GM12878 (cell line): ENCODE measurements at regions not wholly inside any gene's neighbourhood (a gene's known extent, or its start where the extent isn't known, plus 50 kb on each side); places are given as distances from the start of the nearest gene placed in this dataset.

Experiments used
- ATAC-seq: fragments of 200-7000 bp; cut with Tn5 transposase; 3 replicates; pipeline ENCODE4 v1.9.1; 2020; ENCODE audit warnings: mild to moderate bottlenecking, moderate library complexity
- BruUV-seq: library from RNA; stranded (reverse); fragments of 400-500 nt; replicated peaks from 2 replicates; lab custom pipeline; 2021; lab: Mats Ljungman, UMichigan
- CTCF ChIA-PET: fragments of 300-600 bp; sonication (Branson Sonifier 250); formaldehyde crosslinking; extraction: SDS; loops from one replicate; lab custom pipeline; 2021; ENCODE audit warnings: inconsistent platforms; lab: Yijun Ruan, JAX
- POLR2A ChIA-PET: fragments of 350-600 bp; formaldehyde crosslinking; extraction: SDS; loops from one replicate; lab custom pipeline; 2021; ENCODE audit warnings: inconsistent platforms; lab: Charles Lee
- RAD21 ChIA-PET: fragments of 300-600 bp; sonication (Branson Sonifier 250); formaldehyde crosslinking; loops from one replicate; lab custom pipeline; 2023; ENCODE audit warnings: antibody characterized with exemption; ENCODE audit not compliant: unreplicated experiment; lab: Charles Lee
- SMC1A ChIA-PET: fragments of 300-600 bp; sonication (Branson Sonifier 250); formaldehyde crosslinking; loops from one replicate; lab custom pipeline; 2023; ENCODE audit not compliant: unreplicated experiment, uncharacterized antibody; lab: Charles Lee
- DNase-seq: peaks from one replicate; pipeline ENCODE4 v3.0.0-alpha.2; 2011; ENCODE audit warnings: low read depth, low spot score
- FAIRE-seq: peaks from 3 replicates; lab custom pipeline; 2011; peaks lifted over from hg19 to GRCh38; lab: Jason Lieb, UNC
- H2AFZ ChIP-seq: 2 replicates; pipeline ENCODE4 v1.6.0; 2011; ENCODE audit warnings: low read depth, low read length, control low read depth; ENCODE audit not compliant: control insufficient read depth
- H3K27ac ChIP-seq: 2 replicates; pipeline ENCODE4 v1.5.1; 2011; ENCODE audit warnings: control low read depth; ENCODE audit not compliant: control insufficient read depth, insufficient read depth
- H3K27me3 ChIP-seq, 2 experiments: replicated peaks in 1 of 2; 2 replicates each; pipeline versions ENCODE4 v1.6.0 to v1.6.1; 2011; ENCODE audit warnings: low read length in 1 of 2; ENCODE audit not compliant: control insufficient read depth in 2 of 2, insufficient read depth in 2 of 2
- H3K36me3 ChIP-seq, 2 experiments: 2 replicates each; pipeline ENCODE4 v1.5.1; 2011; ENCODE audit warnings: low read length in 1 of 2; ENCODE audit not compliant: control insufficient read depth in 2 of 2, insufficient read depth in 2 of 2
- H3K4me1 ChIP-seq: 2 replicates; pipeline ENCODE4 v1.6.1; 2011; ENCODE audit warnings: mild to moderate bottlenecking, low read length, moderate library complexity, mixed read lengths; ENCODE audit not compliant: control insufficient read depth, insufficient read depth
- H3K4me2 ChIP-seq: 2 replicates; pipeline ENCODE4 v1.6.0; 2011; ENCODE audit warnings: control low read depth; ENCODE audit not compliant: control insufficient read depth, insufficient read depth
- H3K4me3 ChIP-seq: fragments of 200-600 bp; sonication (generic); 2 replicates; pipeline ENCODE4 v1.5.1; 2016
- H3K79me2 ChIP-seq: 2 replicates; pipeline ENCODE4 v1.6.0; 2011; ENCODE audit warnings: low read length; ENCODE audit not compliant: control insufficient read depth, insufficient read depth
- H3K9ac ChIP-seq: 2 replicates; pipeline ENCODE4 v1.8.0; 2011; ENCODE audit warnings: low read length, control low read depth, mixed read lengths; ENCODE audit not compliant: control insufficient read depth, insufficient read depth
- H3K9me3 ChIP-seq: replicated peaks from 3 replicates; pipeline ENCODE4 v1.5.1; 2011; ENCODE audit warnings: mild to moderate bottlenecking, low read length; ENCODE audit not compliant: control insufficient read depth, insufficient read depth
- H4K20me1 ChIP-seq: 2 replicates; pipeline ENCODE4 v1.6.0; 2011; ENCODE audit not compliant: control insufficient read depth, insufficient read depth
- CEBPB ChIP-seq, 2 experiments: fragments of 150-350 bp in 1 of 2; IDR thresholded peaks; 2 replicates each; pipeline ENCODE4 v1.6.1; 2012 to 2014; ENCODE audit warnings: low read depth in 2 of 2, low read length in 2 of 2, borderline replicate concordance in 1 of 2, inconsistent platforms in 1 of 2
- CHD1 ChIP-seq: IDR thresholded peaks from 2 replicates; pipeline ENCODE4 v1.6.1; 2012; ENCODE audit warnings: low read depth, low read length, improper control_type of control experiment
- CREM ChIP-seq: IDR thresholded peaks from 2 replicates; pipeline ENCODE4 v1.6.1; 2014; ENCODE audit warnings: antibody characterized with exemption, low read depth
- CTCF ChIP-seq, 3 experiments: IDR thresholded peaks in 2 of 3; conservative IDR thresholded peaks in 1 of 3; 2 replicates each; pipeline ENCODE4 v1.5.1; 2011; ENCODE audit warnings: low read depth in 3 of 3, low read length in 3 of 3, mild to moderate bottlenecking in 3 of 3, control low read depth in 2 of 3, moderate library complexity in 2 of 3, inconsistent platforms in 1 of 3, mixed read lengths in 1 of 3; ENCODE audit not compliant: control insufficient read depth in 2 of 3, insufficient read depth in 1 of 3; ENCODE audit errors: extremely low read depth in 1 of 3
- ESRRA ChIP-seq: IDR thresholded peaks from 2 replicates; pipeline ENCODE4 v1.6.1; 2012; ENCODE audit warnings: mild to moderate bottlenecking, low read length, improper control_type of control experiment
- FOXK2 ChIP-seq: fragments of 450-650 bp; IDR thresholded peaks from 2 replicates; pipeline ENCODE4 v1.6.1; 2017; ENCODE audit warnings: mild to moderate bottlenecking, moderate library complexity
- KAT2A ChIP-seq: conservative IDR thresholded peaks from 2 replicates; pipeline ENCODE4 v1.6.1; 2011; ENCODE audit warnings: low read depth, low read length; ENCODE audit not compliant: control insufficient read depth
- PAX5 ChIP-seq: IDR thresholded peaks from 2 replicates; pipeline ENCODE4 v1.6.1; 2011; ENCODE audit warnings: low read depth, low read length, borderline replicate concordance
- POU2F2 ChIP-seq: IDR thresholded peaks from 3 replicates; pipeline ENCODE4 v1.6.1; 2011; ENCODE audit warnings: low read depth, mild to moderate bottlenecking, low read length, borderline replicate concordance
- RAD21 ChIP-seq: IDR thresholded peaks from 2 replicates; pipeline ENCODE4 v1.6.1; 2011; ENCODE audit warnings: mild to moderate bottlenecking, low read depth, low read length, moderate library complexity; ENCODE audit not compliant: insufficient read depth
- SMARCA5 ChIP-seq: fragments of 450-650 bp; IDR thresholded peaks from 2 replicates; pipeline ENCODE4 v1.6.1; 2017; ENCODE audit warnings: mild to moderate bottlenecking
- SMC3 ChIP-seq: IDR thresholded peaks from 2 replicates; pipeline ENCODE4 v1.6.1; 2011; ENCODE audit warnings: low read length, improper control_type of control experiment, borderline replicate concordance
- SREBF2 ChIP-seq: IDR thresholded peaks from 2 replicates; pipeline ENCODE4 v1.6.1; 2012; ENCODE audit warnings: mild to moderate bottlenecking, low read length
- WGBS: methylation state at CpG from one replicate; pipeline ENCODE4 v1.1.6; 2016; ENCODE audit warnings: low lambda C conversion rate; ENCODE audit not compliant: insufficient replicate concordance, insufficient coverage; ENCODE audit errors: missing lambda C conversion rate; 5-methylcytosine and 5-hydroxymethylcytosine counted together
- in situ Hi-C: fragments of 300-500 bp; cut with MboI; formaldehyde crosslinking; loops from 9 replicates; pipeline ENCODE4 v1.14.3; 2018; ENCODE audit warnings: mixed read lengths
- intact Hi-C: fragments of 100-400 bp; cut with micrococcal nuclease; formaldehyde crosslinking; loops from one replicate; pipeline ENCODE4 v1.14.2; 2022; ENCODE audit not compliant: unreplicated experiment
- TF ChIP-seq, protein P1 (sequence below): IDR thresholded peaks from 2 replicates; pipeline ENCODE4 v1.6.1; 2012; ENCODE audit warnings: low read depth, low read length, improper control_type of control experiment

DNA sequence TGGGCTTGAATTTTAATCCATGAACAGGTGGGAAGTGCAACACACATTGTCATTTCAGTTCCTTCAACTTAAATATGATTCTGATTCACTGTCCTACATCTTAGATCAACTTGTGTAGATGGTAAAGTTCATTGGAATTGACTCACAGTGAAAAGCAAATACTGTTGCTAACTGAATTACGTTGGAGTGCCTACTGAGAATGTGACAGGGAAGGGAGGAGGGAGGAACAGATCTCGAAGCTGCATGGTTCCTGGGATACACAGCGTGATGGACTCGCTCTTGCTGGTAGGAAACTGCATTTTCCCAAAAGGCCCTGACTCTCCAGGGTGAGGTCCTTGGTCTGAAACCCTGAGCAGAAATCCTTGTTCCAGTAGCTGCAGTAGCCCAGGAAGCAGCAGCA, 284.2 kb downstream of the USP46 start:
- Histone ChIP-seq H3K27ac (no peak overlapping the region), H3K4me1 (no peaks in the 10 kb centered on the region), H4K20me1 (no peaks in the 10 kb centered on the region), H2AFZ (no peak overlapping the region), H3K36me3 (no peaks in the 10 kb centered on the region), H3K79me2 (no peaks in the 10 kb centered on the region), H3K4me2 (no peak overlapping the region), H3K9ac (no peak overlapping the region), H3K9me3 (no peaks in the 10 kb centered on the region), H3K4me3 (no peak overlapping the region), H3K27me3 (no peaks in the 10 kb centered on the region)
- TF ChIP-seq, protein P1, sequence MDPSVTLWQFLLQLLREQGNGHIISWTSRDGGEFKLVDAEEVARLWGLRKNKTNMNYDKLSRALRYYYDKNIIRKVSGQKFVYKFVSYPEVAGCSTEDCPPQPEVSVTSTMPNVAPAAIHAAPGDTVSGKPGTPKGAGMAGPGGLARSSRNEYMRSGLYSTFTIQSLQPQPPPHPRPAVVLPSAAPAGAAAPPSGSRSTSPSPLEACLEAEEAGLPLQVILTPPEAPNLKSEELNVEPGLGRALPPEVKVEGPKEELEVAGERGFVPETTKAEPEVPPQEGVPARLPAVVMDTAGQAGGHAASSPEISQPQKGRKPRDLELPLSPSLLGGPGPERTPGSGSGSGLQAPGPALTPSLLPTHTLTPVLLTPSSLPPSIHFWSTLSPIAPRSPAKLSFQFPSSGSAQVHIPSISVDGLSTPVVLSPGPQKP: no peak
- RAD21 ChIA-PET: interaction anchor here (1.7 kb wide), 1 partner anchor 171 kb away, joined by 7 read pairs; no protein-coding TSS in a partner anchor
- in situ Hi-C loops: loop anchor here (5.0 kb wide), 3 partner anchors 287 to 1852 kb away; partner anchors contain the start of gene PDGFRA
- no peak for ATAC-seq
- BruUV-seq: no TSS peak
- FAIRE-seq: no peak
- CTCF ChIA-PET: interaction anchor here (1.1 to 3.3 kb wide), 3 partner anchors 535 to 1859 kb away, joined by 3 to 32 read pairs (median 8); no protein-coding TSS in a partner anchor
- POLR2A ChIA-PET: no interaction called here
- SMC1A ChIA-PET: interaction anchor here (0.9 to 1.0 kb wide), 2 partner anchors 10 to 291 kb away, joined by 3 read pairs; no protein-coding TSS in a partner anchor
- intact Hi-C loops: loop anchor here (5.0 to 10.0 kb wide), 2 partner anchors 210 to 1857 kb away; no protein-coding TSS in a partner anchor
- WGBS: 0% methylated on average over 4 of the region's 4 CpGs
- no peak for DNase-seq

DNA sequence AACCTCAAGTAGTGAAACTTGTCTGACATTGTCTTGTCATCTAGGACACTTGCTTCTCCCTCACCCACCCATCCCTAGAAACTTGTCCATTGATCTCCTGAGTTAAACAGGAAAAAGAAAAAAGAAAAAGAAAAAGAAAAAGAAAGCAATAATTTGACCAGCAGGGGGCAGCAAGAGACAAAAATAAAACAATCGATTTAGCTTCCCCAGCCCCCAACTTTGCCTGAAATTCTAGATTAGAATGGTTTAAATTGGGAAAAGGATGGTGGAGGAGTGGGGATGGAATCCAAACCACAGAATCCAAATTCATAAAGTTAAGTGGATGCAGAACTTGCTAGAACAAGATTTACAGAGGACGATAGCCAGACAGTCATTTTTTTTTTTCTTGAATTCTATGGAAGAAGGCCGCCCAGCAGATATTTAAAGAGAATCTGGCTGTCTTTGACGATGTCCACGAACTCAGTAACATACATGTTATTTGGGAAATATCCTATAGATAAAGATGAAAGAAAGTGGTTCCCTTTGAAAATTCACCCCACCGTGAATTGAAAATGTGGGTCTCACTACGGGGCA, 282.9 kb downstream of the USP46 start:
- Histone ChIP-seq H3K27me3 (no peaks in the 10 kb centered on the region), H3K9me3 (no peaks in the 10 kb centered on the region), H3K4me1 (no peaks in the 10 kb centered on the region), H3K27ac (no peak overlapping the region), H3K9ac (no peak overlapping the region), H3K79me2 (no peaks in the 10 kb centered on the region), H3K4me2 (no peak overlapping the region), H2AFZ (no peak overlapping the region), H4K20me1 (no peaks in the 10 kb centered on the region), H3K36me3 (no peaks in the 10 kb centered on the region), H3K4me3 (no peak overlapping the region)
- CTCF ChIA-PET: interaction anchor here (0.6 to 3.3 kb wide), 17 partner anchors 9 to 1858 kb away, joined by 3 to 32 read pairs (median 3); no protein-coding TSS in a partner anchor
- POLR2A ChIA-PET: interaction anchor here (0.6 kb wide), 1 partner anchor 1732 kb away, joined by 3 read pairs; no protein-coding TSS in a partner anchor
- ATAC-seq: peak; percentile 24; the same call in 1 of the 3 replicates
- FAIRE-seq: peak; percentile 31
- BruUV-seq: no TSS peak
- RAD21 ChIA-PET: interaction anchor here (1.0 to 2.7 kb wide), 5 partner anchors 169 to 1857 kb away, joined by 3 to 12 read pairs (median 8); no protein-coding TSS in a partner anchor
- WGBS: 48% methylated on average over 7 of the region's 7 CpGs
- SMC1A ChIA-PET: interaction anchor here (0.6 to 1.4 kb wide), 11 partner anchors 8 to 1858 kb away, joined by 3 to 11 read pairs (median 3); no protein-coding TSS in a partner anchor
- in situ Hi-C loops (loop anchor here (5.0 kb wide), 2 partner anchors 606 to 1851 kb away; partner anchors contain the start of gene PDGFRA), intact Hi-C loops (loop anchor here (1.0 to 10.0 kb wide), 4 partner anchors 209 to 1856 kb away; no protein-coding TSS in a partner anchor)
- DNase-seq: no peak
- TF ChIP-seq RAD21 (peak; percentile 68), CTCF (IDR thresholded peaks at IDR 0.05 in 2 of 3, conservative IDR thresholded peaks at IDR 0.05 in 1 of 3; ENCODE audit: control insufficient read depth in 2 of 3, extremely low read depth in 1 of 3, insufficient read depth in 1 of 3, low read depth in 3 of 3, low read length in 3 of 3) (peak; percentile 20 to 53 (median 41); a peak in 4 of 6 replicates), SMC3 (peak; percentile 58), CREM (no peak), CHD1 (no peak), PAX5 (no peak), FOXK2 (no peak), CEBPB (IDR thresholded peaks at IDR 0.05; ENCODE audit: borderline replicate concordance in 1 of 2, low read depth in 2 of 2, low read length in 2 of 2) (no peak), SREBF2 (no peak), POU2F2 (no peak), SMARCA5 (no peak), ESRRA (no peak), KAT2A (no peak)
